Panc1 (cell line): ENCODE measurements at regions not wholly inside any gene's neighbourhood (a gene's known extent, or its start where the extent isn't known, plus 50 kb on each side); places are given as distances from the start of the nearest gene placed in this dataset.

Source experiments
- CTCF ChIP-seq: fragments of 450-650 bp; IDR thresholded peaks from 2 replicates; pipeline ENCODE4 v1.5.1; 2017; ENCODE audit warnings: mild to moderate bottlenecking
- POLR2AphosphoS5 ChIP-seq: IDR thresholded peaks from 2 replicates; pipeline ENCODE4 v1.6.1; 2012; ENCODE audit warnings: mild to moderate bottlenecking, low read depth, low read length, moderate library complexity
- TF ChIP-seq, protein P1 (sequence below), 2 experiments: IDR thresholded peaks; 2 replicates each; pipeline ENCODE4 v1.6.1; 2011 to 2012; ENCODE audit warnings: low read depth in 2 of 2, control low read depth in 1 of 2, low read length in 1 of 2, mild to moderate bottlenecking in 1 of 2, moderate library complexity in 1 of 2; ENCODE audit not compliant: insufficient read depth in 1 of 2

DNA sequence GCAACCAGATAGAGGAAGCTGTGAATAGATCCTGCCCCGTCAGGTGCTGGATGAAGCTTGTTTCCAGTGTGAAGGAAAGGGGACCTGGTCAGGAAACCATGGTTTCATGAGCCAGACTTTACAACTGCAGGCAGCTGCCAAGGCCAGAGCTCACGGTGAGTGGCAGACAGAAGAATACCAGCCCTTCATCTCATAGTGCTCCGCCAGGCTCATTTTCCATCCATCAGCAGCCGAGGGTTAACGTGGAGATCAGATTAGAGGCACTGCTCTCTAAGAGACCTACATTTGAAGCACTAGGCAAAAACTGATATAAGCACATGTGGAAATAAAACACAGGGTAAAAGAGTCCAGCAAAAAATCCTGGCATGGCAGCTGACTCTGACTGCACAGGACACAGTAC, 172.4 kb downstream of the CD24 start:
- no peak for TF ChIP-seq CTCF
- no peak for TF ChIP-seq POLR2AphosphoS5
- TF ChIP-seq, protein P1, sequence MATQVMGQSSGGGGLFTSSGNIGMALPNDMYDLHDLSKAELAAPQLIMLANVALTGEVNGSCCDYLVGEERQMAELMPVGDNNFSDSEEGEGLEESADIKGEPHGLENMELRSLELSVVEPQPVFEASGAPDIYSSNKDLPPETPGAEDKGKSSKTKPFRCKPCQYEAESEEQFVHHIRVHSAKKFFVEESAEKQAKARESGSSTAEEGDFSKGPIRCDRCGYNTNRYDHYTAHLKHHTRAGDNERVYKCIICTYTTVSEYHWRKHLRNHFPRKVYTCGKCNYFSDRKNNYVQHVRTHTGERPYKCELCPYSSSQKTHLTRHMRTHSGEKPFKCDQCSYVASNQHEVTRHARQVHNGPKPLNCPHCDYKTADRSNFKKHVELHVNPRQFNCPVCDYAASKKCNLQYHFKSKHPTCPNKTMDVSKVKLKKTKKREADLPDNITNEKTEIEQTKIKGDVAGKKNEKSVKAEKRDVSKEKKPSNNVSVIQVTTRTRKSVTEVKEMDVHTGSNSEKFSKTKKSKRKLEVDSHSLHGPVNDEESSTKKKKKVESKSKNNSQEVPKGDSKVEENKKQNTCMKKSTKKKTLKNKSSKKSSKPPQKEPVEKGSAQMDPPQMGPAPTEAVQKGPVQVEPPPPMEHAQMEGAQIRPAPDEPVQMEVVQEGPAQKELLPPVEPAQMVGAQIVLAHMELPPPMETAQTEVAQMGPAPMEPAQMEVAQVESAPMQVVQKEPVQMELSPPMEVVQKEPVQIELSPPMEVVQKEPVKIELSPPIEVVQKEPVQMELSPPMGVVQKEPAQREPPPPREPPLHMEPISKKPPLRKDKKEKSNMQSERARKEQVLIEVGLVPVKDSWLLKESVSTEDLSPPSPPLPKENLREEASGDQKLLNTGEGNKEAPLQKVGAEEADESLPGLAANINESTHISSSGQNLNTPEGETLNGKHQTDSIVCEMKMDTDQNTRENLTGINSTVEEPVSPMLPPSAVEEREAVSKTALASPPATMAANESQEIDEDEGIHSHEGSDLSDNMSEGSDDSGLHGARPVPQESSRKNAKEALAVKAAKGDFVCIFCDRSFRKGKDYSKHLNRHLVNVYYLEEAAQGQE (IDR thresholded peaks at IDR 0.05; ENCODE audit: insufficient read depth in 1 of 2, low read depth in 2 of 2, low read length in 1 of 2), result no peak
